ENCODE measurements at regions not wholly inside any gene's neighbourhood (a gene's known extent, or its start where the extent isn't known, plus 50 kb on each side); places are given as distances from the start of the nearest gene placed in this dataset.
A peak's percentile ranks its signal among the peaks of the same experiment; 100 is the strongest.

GRCh38 chr3:10741891-10742671, 73.9 kb upstream of the SLC6A11 start:
- DNase-seq, result no peak

- no peak for DNase-seq
Measured at GRCh38 chr3:10743366-10744097, 72.5 kb upstream of the SLC6A11 start.

- peak; percentile 52 for DNase-seq
Measured at GRCh38 chr3:10744098-10744465, 71.9 kb upstream of the SLC6A11 start.

GRCh38 chr3:10745392-10745791, 70.6 kb upstream of the SLC6A11 start:
- no peak for DNase-seq

GRCh38 chr3:10746001-10746400, 70.0 kb upstream of the SLC6A11 start:
- DNase-seq, result no peak

- DNase-seq, result no peak
Measured at GRCh38 chr3:10746684-10747083, 69.3 kb upstream of the SLC6A11 start.

- DNase-seq, result no peak
Measured at GRCh38 chr3:10747341-10747740, 68.7 kb upstream of the SLC6A11 start.

GRCh38 chr3:10748040-10748439, 68.0 kb upstream of the SLC6A11 start:
- DNase-seq, result peak; percentile 14

GRCh38 chr3:10753964-10754363, 62.1 kb upstream of the SLC6A11 start:
- peak; percentile 63 for DNase-seq

- DNase-seq, result no peak
Measured at GRCh38 chr3:10756546-10756945, 59.5 kb upstream of the SLC6A11 start.

GRCh38 chr3:10757021-10757820, 58.8 kb upstream of the SLC6A11 start:
- no peak for DNase-seq

- no peak for DNase-seq
Measured at GRCh38 chr3:10757821-10758130, 58.3 kb upstream of the SLC6A11 start.

- DNase-seq, result peak; percentile 69
Measured at GRCh38 chr3:10758304-10759037, 57.6 kb upstream of the SLC6A11 start.

GRCh38 chr3:10759495-10759894, 56.5 kb upstream of the SLC6A11 start:
- DNase-seq, result no peak

- no peak for DNase-seq
Measured at GRCh38 chr3:10760199-10760598, 55.8 kb upstream of the SLC6A11 start.

GRCh38 chr3:10761583-10761982, 54.4 kb upstream of the SLC6A11 start:
- DNase-seq, result no peak

- no peak for DNase-seq
Measured at GRCh38 chr3:10762116-10762515, 53.9 kb upstream of the SLC6A11 start.

GRCh38 chr3:10762611-10763247, 53.3 kb upstream of the SLC6A11 start:
- peak; percentile 65 for DNase-seq

- no peak for DNase-seq
Measured at GRCh38 chr3:10763248-10763620, 52.8 kb upstream of the SLC6A11 start.

GRCh38 chr3:10763817-10764258, 52.2 kb upstream of the SLC6A11 start:
- no peak for DNase-seq

GRCh38 chr3:10764259-10765051, 51.6 kb upstream of the SLC6A11 start:
- DNase-seq, result no peak
